22Rv1 (cell line): ENCODE measurements at regions not wholly inside any gene's neighbourhood (a gene's known extent, or its start where the extent isn't known, plus 50 kb on each side); places are given as distances from the start of the nearest gene placed in this dataset.

ENCODE experiments used
- H3K27ac ChIP-seq: fragments of 450-650 bp; 2 replicates; pipeline ENCODE4 v1.5.1; 2017
- ZFX ChIP-seq: fragments of 450-650 bp; IDR thresholded peaks from 2 replicates; pipeline ENCODE4 v1.6.1; 2017; ENCODE audit warnings: antibody characterized with exemption, borderline replicate concordance
- TF ChIP-seq, protein P1 (sequence below): fragments of 450-650 bp; IDR thresholded peaks from 2 replicates; pipeline ENCODE4 v1.5.1; 2017; ENCODE audit warnings: mild to moderate bottlenecking

DNA sequence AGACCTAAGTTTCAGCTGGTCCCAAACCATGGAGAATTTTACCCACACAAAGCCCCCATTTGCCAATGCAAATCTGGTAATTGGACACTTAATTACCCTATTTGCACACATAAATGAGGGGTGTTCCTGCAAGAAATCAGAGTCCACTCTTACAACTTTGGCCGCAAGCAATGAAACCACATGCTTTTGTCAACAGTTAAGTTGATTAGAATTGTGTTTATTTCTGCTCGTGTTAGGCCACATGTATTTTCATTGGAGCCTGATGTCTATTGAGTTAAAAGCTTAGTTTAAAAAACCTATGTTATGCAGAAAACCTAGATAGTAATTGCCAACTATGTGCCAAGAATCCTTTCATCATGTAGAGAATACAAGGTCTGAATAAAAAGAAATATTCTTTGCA is 153.8 kb upstream of the CMC1 start:
- TF ChIP-seq, protein P1, sequence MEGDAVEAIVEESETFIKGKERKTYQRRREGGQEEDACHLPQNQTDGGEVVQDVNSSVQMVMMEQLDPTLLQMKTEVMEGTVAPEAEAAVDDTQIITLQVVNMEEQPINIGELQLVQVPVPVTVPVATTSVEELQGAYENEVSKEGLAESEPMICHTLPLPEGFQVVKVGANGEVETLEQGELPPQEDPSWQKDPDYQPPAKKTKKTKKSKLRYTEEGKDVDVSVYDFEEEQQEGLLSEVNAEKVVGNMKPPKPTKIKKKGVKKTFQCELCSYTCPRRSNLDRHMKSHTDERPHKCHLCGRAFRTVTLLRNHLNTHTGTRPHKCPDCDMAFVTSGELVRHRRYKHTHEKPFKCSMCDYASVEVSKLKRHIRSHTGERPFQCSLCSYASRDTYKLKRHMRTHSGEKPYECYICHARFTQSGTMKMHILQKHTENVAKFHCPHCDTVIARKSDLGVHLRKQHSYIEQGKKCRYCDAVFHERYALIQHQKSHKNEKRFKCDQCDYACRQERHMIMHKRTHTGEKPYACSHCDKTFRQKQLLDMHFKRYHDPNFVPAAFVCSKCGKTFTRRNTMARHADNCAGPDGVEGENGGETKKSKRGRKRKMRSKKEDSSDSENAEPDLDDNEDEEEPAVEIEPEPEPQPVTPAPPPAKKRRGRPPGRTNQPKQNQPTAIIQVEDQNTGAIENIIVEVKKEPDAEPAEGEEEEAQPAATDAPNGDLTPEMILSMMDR = no peak
- TF ChIP-seq ZFX = no peak
- no peak overlapping the region for H3K27ac ChIP-seq

GRCh38 chr3:28088811-28089526 is 152.4 kb upstream of the CMC1 start:
- H3K27ac ChIP-seq = no peak overlapping the region
- TF ChIP-seq, protein P1 = no peak
- TF ChIP-seq ZFX = no peak

- no peak for TF ChIP-seq ZFX
- TF ChIP-seq, protein P1 = no peak
Measured at GRCh38 chr3:28089527-28089897, 151.9 kb upstream of the CMC1 start.

DNA sequence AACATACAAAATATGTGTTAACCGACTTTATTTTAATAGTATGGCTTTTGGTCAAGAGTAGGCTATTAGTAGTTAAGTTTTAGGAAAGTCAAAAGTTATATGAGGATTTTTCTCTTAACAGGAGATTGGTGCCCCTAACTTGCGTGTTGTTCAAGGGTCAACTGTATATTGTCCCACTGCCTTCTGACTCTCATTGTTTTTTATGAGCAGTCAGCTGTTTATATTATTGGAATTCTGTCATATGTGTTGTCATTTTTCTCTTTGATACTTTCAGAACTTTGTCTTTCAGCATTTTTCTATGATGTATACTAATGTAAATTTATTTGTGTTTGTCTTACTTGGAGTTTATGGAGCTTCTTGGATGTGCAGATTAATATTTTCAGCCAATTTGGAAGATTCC is 142.1 kb upstream of the CMC1 start:
- no peak overlapping the region for H3K27ac ChIP-seq
- TF ChIP-seq, protein P1 = no peak
- TF ChIP-seq ZFX = no peak

More at GRCh38 chr3:28089527-28089897, 151.9 kb upstream of the CMC1 start:
- no peak overlapping the region for H3K27ac ChIP-seq

DNA sequence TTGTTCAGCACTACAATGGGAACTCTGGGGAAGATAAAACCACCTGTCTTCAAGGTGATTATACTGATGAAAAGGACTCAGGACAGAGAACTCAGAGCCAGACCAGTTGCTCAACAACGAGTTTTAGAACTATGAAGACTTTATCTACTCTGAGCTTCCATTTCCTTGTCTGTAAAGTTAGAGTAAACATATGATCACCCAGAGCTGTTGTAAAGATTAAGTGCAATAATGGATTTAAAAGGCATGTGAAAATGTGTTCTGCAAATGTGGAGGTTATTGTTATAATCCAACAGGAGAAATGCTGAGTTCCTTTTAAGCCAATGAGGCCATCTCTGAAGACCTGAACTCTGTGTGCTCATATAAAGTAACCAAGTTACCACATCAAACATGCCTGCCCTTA is 139.7 kb upstream of the CMC1 start:
- TF ChIP-seq, protein P1 = no peak
- TF ChIP-seq ZFX = no peak
- H3K27ac ChIP-seq = no peak overlapping the region

GRCh38 chr3:28103861-28104260 is 137.6 kb upstream of the CMC1 start:
- TF ChIP-seq, protein P1 = no peak
- no peak for TF ChIP-seq ZFX
- H3K27ac ChIP-seq = no peak overlapping the region

- TF ChIP-seq, protein P1 = no peak
- no peak for TF ChIP-seq ZFX
Measured at GRCh38 chr3:28104896-28105534, 136.4 kb upstream of the CMC1 start.

More at GRCh38 chr3:28104896-28105534, 136.4 kb upstream of the CMC1 start:
- H3K27ac ChIP-seq = no peak overlapping the region
